Large intestine (tissue), 3 donors: ENCODE measurements at regions not wholly inside any gene's neighbourhood (a gene's known extent, or its start where the extent isn't known, plus 50 kb on each side); places are given as distances from the start of the nearest gene placed in this dataset.

Source experiments
- DNase-seq, 2 donors: peaks; one replicate each; pipeline versions ENCODE4 v3.0.0 to v3.0.0-alpha.2; 2013
- H3K27ac ChIP-seq: one replicate; pipeline ENCODE4 v1.5.1; 2013; ENCODE audit warnings: low read length
- H3K27me3 ChIP-seq: 2 replicates; pipeline ENCODE4 v1.6.1; 2013; ENCODE audit warnings: low read length; ENCODE audit not compliant: control insufficient read depth, insufficient read depth
- H3K36me3 ChIP-seq: 2 replicates; pipeline ENCODE4 v1.6.1; 2013; ENCODE audit warnings: low read length; ENCODE audit not compliant: control insufficient read depth, insufficient read depth
- H3K4me1 ChIP-seq: one replicate; pipeline ENCODE4 v1.6.1; 2013; ENCODE audit warnings: low read length; ENCODE audit not compliant: control insufficient read depth, insufficient read depth
- H3K4me3 ChIP-seq: one replicate; pipeline ENCODE4 v1.5.1; 2013; ENCODE audit warnings: low read length
- H3K9me3 ChIP-seq: one replicate; pipeline ENCODE4 v1.6.1; 2013; ENCODE audit warnings: mild to moderate bottlenecking, low read depth, low read length, moderate library complexity; ENCODE audit not compliant: control insufficient read depth
- WGBS: methylation state at CpG from one replicate; pipeline ENCODE4 v1.1.5; 2013; ENCODE audit warnings: low lambda C conversion rate; ENCODE audit not compliant: insufficient coverage; 5-methylcytosine and 5-hydroxymethylcytosine counted together

- WGBS = no CpG with 5 or more reads among the region's 3 CpGs
- no peak overlapping the region for H3K27ac ChIP-seq
- no peaks in the 10 kb centered on the region for H3K36me3 ChIP-seq
- H3K4me1 ChIP-seq = no peaks in the 10 kb centered on the region
- H3K9me3 ChIP-seq = no peaks in the 10 kb centered on the region
- H3K27me3 ChIP-seq = no peaks in the 10 kb centered on the region
- no peak overlapping the region for H3K4me3 ChIP-seq
- DNase-seq = no peak
Measured at GRCh38 chr6:22003287-22003686, 293.5 kb downstream of the PRL start.

GRCh38 chr6:22006795-22007194, 290.0 kb downstream of the PRL start:
- Histone ChIP-seq H3K27ac (no peak overlapping the region), H3K4me3 (no peak overlapping the region), H3K9me3 (no peaks in the 10 kb centered on the region), H3K36me3 (no peaks in the 10 kb centered on the region), H3K4me1 (no peaks in the 10 kb centered on the region), H3K27me3 (no peaks in the 10 kb centered on the region)
- DNase-seq = no peak
- WGBS = no CpG with 5 or more reads among the region's 3 CpGs

GRCh38 chr6:22007469-22007868, 289.4 kb downstream of the PRL start:
- no peak overlapping the region for H3K27ac ChIP-seq

GRCh38 chr6:22008248-22008836, 288.5 kb downstream of the PRL start:
- WGBS = no CpG with 5 or more reads among the region's 3 CpGs
- Histone ChIP-seq H3K36me3 (no peaks in the 10 kb centered on the region), H3K4me3 (no peak overlapping the region), H3K9me3 (no peaks in the 10 kb centered on the region), H3K4me1 (no peaks in the 10 kb centered on the region), H3K27me3 (no peaks in the 10 kb centered on the region), H3K27ac (no peak overlapping the region)
- DNase-seq = no peak

More at GRCh38 chr6:22007469-22007868, 289.4 kb downstream of the PRL start:
- H3K4me1 ChIP-seq = no peaks in the 10 kb centered on the region
- DNase-seq = no peak
- no CpG with 5 or more reads among the region's 3 CpGs for WGBS
- no peaks in the 10 kb centered on the region for H3K36me3 ChIP-seq
- no peaks in the 10 kb centered on the region for H3K9me3 ChIP-seq
- H3K4me3 ChIP-seq = no peak overlapping the region
- H3K27me3 ChIP-seq = no peaks in the 10 kb centered on the region

GRCh38 chr6:22010102-22010501, 286.7 kb downstream of the PRL start:
- H3K9me3 ChIP-seq = no peaks in the 10 kb centered on the region
- no peak overlapping the region for H3K4me3 ChIP-seq
- no peak for DNase-seq
- H3K27ac ChIP-seq = no peak overlapping the region
- no peaks in the 10 kb centered on the region for H3K36me3 ChIP-seq
- H3K4me1 ChIP-seq = no peaks in the 10 kb centered on the region
- H3K27me3 ChIP-seq = no peaks in the 10 kb centered on the region
- WGBS = no CpG with 5 or more reads among the region's 3 CpGs

- no peak overlapping the region for H3K4me3 ChIP-seq
- no peaks in the 10 kb centered on the region for H3K4me1 ChIP-seq
- no peak for DNase-seq
- H3K36me3 ChIP-seq = no peaks in the 10 kb centered on the region
- H3K9me3 ChIP-seq = no peaks in the 10 kb centered on the region
- no peak overlapping the region for H3K27ac ChIP-seq
- WGBS = no CpG with 5 or more reads among the region's 7 CpGs
- H3K27me3 ChIP-seq = no peaks in the 10 kb centered on the region
Measured at GRCh38 chr6:22015216-22015615, 281.6 kb downstream of the PRL start.

- no peak overlapping the region for H3K4me3 ChIP-seq
- DNase-seq = no peak
- H3K27ac ChIP-seq = no peak overlapping the region
- no peaks in the 10 kb centered on the region for H3K9me3 ChIP-seq
- WGBS = no CpG with 5 or more reads among the region's 5 CpGs
- H3K27me3 ChIP-seq = no peaks in the 10 kb centered on the region
- H3K36me3 ChIP-seq = no peaks in the 10 kb centered on the region
- no peaks in the 10 kb centered on the region for H3K4me1 ChIP-seq
Measured at GRCh38 chr6:22015944-22016343, 280.9 kb downstream of the PRL start.

GRCh38 chr6:22017272-22017671, 279.6 kb downstream of the PRL start:
- peaks cover 8% of the 10 kb centered on the region for H3K9me3 ChIP-seq
- WGBS = no CpG with 5 or more reads among the region's 1 CpG
- DNase-seq = no peak
- no peaks in the 10 kb centered on the region for H3K4me1 ChIP-seq
- no peaks in the 10 kb centered on the region for H3K36me3 ChIP-seq
- H3K27me3 ChIP-seq = no peaks in the 10 kb centered on the region
- H3K4me3 ChIP-seq = no peak overlapping the region
- H3K27ac ChIP-seq = no peak overlapping the region

- H3K4me1 ChIP-seq = no peaks in the 10 kb centered on the region
- no peak overlapping the region for H3K27ac ChIP-seq
- H3K4me3 ChIP-seq = no peak overlapping the region
- WGBS = 100% methylated on average over 2 of the region's 4 CpGs
- no peaks in the 10 kb centered on the region for H3K27me3 ChIP-seq
- H3K36me3 ChIP-seq = no peaks in the 10 kb centered on the region
- peaks cover 8% of the 10 kb centered on the region for H3K9me3 ChIP-seq
- no peak for DNase-seq
Measured at GRCh38 chr6:22017766-22018165, 279.1 kb downstream of the PRL start.

- H3K27me3 ChIP-seq = no peaks in the 10 kb centered on the region
- no peak overlapping the region for H3K4me3 ChIP-seq
- H3K27ac ChIP-seq = no peak overlapping the region
- DNase-seq = no peak
- no CpG with 5 or more reads among the region's 5 CpGs for WGBS
- H3K9me3 ChIP-seq = peaks cover 8% of the 10 kb centered on the region
- H3K36me3 ChIP-seq = no peaks in the 10 kb centered on the region
- H3K4me1 ChIP-seq = no peaks in the 10 kb centered on the region
Measured at GRCh38 chr6:22019857-22020256, 277.0 kb downstream of the PRL start.

- H3K27ac ChIP-seq = no peak overlapping the region
- H3K36me3 ChIP-seq = no peaks in the 10 kb centered on the region
- H3K4me1 ChIP-seq = peaks cover 3% of the 10 kb centered on the region
- no peak for DNase-seq
- no peaks in the 10 kb centered on the region for H3K27me3 ChIP-seq
- no peak overlapping the region for H3K4me3 ChIP-seq
- peaks cover 8% of the 10 kb centered on the region for H3K9me3 ChIP-seq
- WGBS = 83% methylated on average over 1 of the region's 5 CpGs
Measured at GRCh38 chr6:22020299-22021003, 276.4 kb downstream of the PRL start.
